GM12872 (cell line): ENCODE measurements at regions not wholly inside any gene's neighbourhood (a gene's known extent, or its start where the extent isn't known, plus 50 kb on each side); places are given as distances from the start of the nearest gene placed in this dataset.
A peak's percentile ranks its signal among the peaks of the same experiment; 100 is the strongest.

ENCODE experiments used
- TF ChIP-seq, protein P1 (sequence below): IDR thresholded peaks from 3 replicates; pipeline ENCODE4 v1.5.1; 2011; ENCODE audit warnings: low read depth, mild to moderate bottlenecking, low read length, moderate library complexity; ENCODE audit not compliant: insufficient read depth

- TF ChIP-seq, protein P1, sequence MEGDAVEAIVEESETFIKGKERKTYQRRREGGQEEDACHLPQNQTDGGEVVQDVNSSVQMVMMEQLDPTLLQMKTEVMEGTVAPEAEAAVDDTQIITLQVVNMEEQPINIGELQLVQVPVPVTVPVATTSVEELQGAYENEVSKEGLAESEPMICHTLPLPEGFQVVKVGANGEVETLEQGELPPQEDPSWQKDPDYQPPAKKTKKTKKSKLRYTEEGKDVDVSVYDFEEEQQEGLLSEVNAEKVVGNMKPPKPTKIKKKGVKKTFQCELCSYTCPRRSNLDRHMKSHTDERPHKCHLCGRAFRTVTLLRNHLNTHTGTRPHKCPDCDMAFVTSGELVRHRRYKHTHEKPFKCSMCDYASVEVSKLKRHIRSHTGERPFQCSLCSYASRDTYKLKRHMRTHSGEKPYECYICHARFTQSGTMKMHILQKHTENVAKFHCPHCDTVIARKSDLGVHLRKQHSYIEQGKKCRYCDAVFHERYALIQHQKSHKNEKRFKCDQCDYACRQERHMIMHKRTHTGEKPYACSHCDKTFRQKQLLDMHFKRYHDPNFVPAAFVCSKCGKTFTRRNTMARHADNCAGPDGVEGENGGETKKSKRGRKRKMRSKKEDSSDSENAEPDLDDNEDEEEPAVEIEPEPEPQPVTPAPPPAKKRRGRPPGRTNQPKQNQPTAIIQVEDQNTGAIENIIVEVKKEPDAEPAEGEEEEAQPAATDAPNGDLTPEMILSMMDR, result no peak
Observed at GRCh38 chrX:106391284-106391911, 220.4 kb upstream of the RADX start.

DNA sequence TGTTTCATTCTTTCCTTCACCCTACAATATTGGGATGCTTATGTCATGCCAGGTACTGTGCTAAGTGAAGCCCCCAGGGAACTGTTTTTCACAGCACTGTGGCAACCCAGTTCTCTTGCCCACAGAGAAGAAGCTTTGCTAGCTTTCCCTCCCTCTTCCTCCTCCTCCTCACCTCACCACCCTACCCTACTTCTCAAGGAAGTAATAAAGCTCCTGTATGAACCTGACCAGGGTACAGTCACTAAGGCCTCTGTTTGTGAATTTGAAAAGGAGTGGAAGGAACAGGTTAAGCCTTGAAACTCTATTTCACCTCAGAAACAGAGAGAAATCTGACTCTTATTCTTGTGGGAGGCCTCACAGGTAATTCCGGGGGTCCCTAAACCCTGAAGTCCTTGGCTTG is 219.4 kb upstream of the RADX start:
- TF ChIP-seq, protein P1, result no peak

- TF ChIP-seq, protein P1, result no peak
Observed at GRCh38 chrX:106397788-106398538, 213.8 kb upstream of the RADX start.

- TF ChIP-seq, protein P1, result no peak
Observed at GRCh38 chrX:106401965-106402559, 209.7 kb upstream of the RADX start.

- TF ChIP-seq, protein P1, result no peak
Observed at GRCh38 chrX:106404512-106404911, 207.3 kb upstream of the RADX start.

DNA sequence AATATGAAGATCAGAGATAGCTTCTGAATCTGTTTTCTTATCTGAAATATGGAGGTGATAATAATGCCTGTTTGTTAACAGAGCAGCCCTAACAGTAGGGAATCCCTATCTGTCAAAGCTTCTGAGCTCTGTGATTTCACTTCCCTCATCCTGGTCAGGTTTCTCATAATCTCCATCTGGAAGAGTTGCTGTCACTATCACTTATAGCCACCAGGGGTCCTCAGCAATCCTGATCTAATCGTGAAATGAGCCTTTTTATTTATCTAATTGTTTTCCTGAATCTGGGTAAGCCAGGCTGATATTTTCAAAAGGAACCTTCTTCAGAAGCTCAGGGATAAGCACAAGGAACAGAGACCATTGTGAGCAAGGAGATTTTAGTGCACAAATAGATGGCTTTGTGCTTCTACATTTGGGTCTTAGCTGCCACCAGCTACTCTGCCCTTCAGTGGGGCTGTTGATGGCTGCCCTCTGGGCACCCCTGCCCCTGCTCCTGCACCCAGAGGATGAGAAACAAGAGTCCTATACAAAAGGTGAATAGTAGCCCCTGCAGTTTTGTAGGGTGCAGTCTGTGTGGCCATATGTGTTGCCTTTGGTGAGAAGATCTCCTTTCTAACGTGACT is 196.4 kb upstream of the RADX start:
- TF ChIP-seq, protein P1, result peak; percentile 59

DNA sequence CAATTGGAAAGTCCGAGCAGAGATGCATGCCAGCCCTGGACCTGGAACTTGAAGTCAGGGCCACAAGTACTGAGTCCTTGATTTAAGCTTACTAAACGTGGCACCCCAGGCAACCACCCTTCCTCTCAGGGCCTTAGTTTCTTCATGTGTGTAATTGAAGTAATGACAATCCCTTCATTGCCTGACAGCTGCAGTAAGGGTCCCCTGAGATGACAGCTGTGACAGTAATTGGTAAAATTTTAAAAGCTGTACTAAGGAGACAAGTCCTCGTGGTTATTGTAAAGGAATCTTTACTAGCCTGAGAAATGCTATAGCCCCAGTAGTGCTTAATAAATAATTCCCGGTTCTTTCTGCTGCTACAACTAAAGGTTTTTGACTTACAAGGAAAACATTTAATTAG is 175.1 kb upstream of the RADX start:
- TF ChIP-seq, protein P1, result no peak
